ENCODE measurements at regions not wholly inside any gene's neighbourhood (a gene's known extent, or its start where the extent isn't known, plus 50 kb on each side); places are given as distances from the start of the nearest gene placed in this dataset.

- TF ChIP-seq CTCF (conservative IDR thresholded peaks at IDR 0.05 in 1 of 2, IDR thresholded peaks at IDR 0.05 in 1 of 2; ENCODE audit: extremely low read depth in 1 of 2, insufficient read depth in 1 of 2, low read depth in 1 of 2, low read length in 2 of 2) (no peak), EZH2 (IDR thresholded peaks at IDR 0.05; ENCODE audit: borderline replicate concordance, low read length) (no peak)
Measured at GRCh38 chr15:47366884-47367283, 350.4 kb upstream of the SEMA6D start.
